ENCODE measurements at regions not wholly inside any gene's neighbourhood (a gene's known extent, or its start where the extent isn't known, plus 50 kb on each side); places are given as distances from the start of the nearest gene placed in this dataset.

DNA sequence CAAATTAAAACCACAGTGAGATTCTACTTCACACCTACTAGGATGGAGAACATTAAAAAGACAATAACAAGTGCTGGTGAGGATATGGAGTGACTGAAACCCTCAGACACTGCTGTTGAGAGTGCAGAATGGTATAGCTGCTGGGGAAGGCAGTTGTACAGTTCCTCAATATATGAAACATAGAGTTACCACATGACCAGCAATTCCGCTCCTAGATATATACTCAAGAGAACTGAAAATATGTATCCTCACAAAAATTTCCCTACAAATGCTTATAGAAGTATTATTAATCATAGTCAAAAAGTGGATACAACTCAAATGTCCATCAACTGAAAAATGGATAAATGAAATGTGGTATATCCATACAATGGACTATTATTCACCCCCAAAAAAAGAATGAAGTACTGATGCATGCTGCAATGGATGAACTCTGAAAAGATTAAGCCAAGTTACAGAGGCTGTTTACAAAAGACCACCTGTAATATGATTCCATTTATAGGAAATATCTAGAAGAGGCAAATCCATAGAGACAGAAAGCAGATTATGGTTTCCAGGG lies 164.7 kb upstream of the IGF1R start:
- Histone ChIP-seq H3K36me3 (no peaks in the 10 kb centered on the region), H3K27me3 (no peaks in the 10 kb centered on the region), H3K4me1 (no peaks in the 10 kb centered on the region), H3K27ac (no peak overlapping the region), H3K9me3 (peaks cover 0 to 13% of the 10 kb centered on the region in 2 donors), H3K4me3 (no peak overlapping the region)
- TF ChIP-seq, protein P1, sequence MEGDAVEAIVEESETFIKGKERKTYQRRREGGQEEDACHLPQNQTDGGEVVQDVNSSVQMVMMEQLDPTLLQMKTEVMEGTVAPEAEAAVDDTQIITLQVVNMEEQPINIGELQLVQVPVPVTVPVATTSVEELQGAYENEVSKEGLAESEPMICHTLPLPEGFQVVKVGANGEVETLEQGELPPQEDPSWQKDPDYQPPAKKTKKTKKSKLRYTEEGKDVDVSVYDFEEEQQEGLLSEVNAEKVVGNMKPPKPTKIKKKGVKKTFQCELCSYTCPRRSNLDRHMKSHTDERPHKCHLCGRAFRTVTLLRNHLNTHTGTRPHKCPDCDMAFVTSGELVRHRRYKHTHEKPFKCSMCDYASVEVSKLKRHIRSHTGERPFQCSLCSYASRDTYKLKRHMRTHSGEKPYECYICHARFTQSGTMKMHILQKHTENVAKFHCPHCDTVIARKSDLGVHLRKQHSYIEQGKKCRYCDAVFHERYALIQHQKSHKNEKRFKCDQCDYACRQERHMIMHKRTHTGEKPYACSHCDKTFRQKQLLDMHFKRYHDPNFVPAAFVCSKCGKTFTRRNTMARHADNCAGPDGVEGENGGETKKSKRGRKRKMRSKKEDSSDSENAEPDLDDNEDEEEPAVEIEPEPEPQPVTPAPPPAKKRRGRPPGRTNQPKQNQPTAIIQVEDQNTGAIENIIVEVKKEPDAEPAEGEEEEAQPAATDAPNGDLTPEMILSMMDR (IDR thresholded peaks at IDR 0.05): no peak
- no peak for DNase-seq (ENCODE audit: low spot score in 2 of 2)
- intact Hi-C loops (cut with DNase I): no loop called here

DNA sequence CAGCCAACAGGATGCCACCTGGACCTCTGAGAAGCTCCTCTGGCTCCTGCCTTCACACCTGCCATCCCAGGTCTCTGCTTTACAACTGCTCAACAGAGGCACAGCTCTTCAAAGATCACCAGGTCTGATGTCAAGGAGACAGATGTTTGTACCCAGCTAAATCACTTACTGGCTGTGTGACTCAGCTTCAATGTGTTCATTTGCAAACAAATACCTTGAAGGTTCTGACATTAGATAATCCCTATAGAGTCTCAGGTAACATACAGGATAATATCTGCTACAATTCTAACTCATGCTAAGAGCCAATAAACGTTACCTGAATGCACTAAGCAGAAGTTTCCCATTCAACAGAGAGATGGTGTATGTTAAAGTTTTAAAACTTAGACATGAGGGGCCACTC lies 163.4 kb upstream of the IGF1R start:
- Histone ChIP-seq H3K9me3 (peaks cover 0 to 13% of the 10 kb centered on the region in 2 donors), H3K27ac (no peak overlapping the region), H3K4me1 (no peaks in the 10 kb centered on the region), H3K36me3 (no peaks in the 10 kb centered on the region), H3K4me3 (no peak overlapping the region), H3K27me3 (no peaks in the 10 kb centered on the region)
- no peak for DNase-seq (ENCODE audit: low spot score in 2 of 2)
- TF ChIP-seq, protein P1 (IDR thresholded peaks at IDR 0.05): no peak
- intact Hi-C loops (cut with DNase I): no loop called here

- no peaks in the 10 kb centered on the region for H3K4me1 ChIP-seq
- intact Hi-C loops (cut with DNase I): no loop called here
- H3K27me3 ChIP-seq: no peaks in the 10 kb centered on the region
- no peak for DNase-seq (ENCODE audit: low spot score in 2 of 2)
- TF ChIP-seq, protein P1 (IDR thresholded peaks at IDR 0.05): no peak
- peaks cover 0 to 13% of the 10 kb centered on the region in 2 donors for H3K9me3 ChIP-seq
- H3K27ac ChIP-seq: no peak overlapping the region
- H3K4me3 ChIP-seq: no peak overlapping the region
- H3K36me3 ChIP-seq: no peaks in the 10 kb centered on the region
Measured at GRCh38 chr15:98485451-98485850, 162.9 kb upstream of the IGF1R start.

DNA sequence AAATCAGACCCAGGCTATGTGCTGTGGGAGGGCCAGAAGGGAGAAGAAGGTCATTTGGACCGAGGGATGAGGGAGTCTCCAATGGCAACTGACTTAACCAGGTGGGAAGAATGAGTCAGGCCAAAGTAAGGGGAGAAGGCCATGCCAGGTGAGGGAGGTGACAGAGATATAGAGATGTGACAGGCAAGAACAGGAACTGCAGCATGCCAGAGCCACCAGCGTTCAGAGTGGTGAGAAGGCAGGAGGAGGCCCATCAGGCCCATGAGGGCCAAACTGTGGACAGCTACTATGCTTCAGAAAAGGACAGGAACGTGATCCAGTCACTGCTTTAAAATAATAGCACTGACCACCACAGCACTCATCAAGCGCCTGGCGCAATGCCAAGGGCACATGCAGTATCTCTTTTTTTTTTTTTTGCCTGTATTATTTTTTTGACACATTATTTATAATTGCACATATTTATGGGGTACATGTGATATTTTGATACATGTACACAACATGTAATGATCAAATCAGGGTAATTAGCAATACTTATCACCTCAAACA lies 154.3 kb upstream of the IGF1R start:
- Histone ChIP-seq H3K36me3 (no peaks in the 10 kb centered on the region), H3K27ac (no peak overlapping the region), H3K9me3 (peaks cover 3 to 26% of the 10 kb centered on the region in 2 donors), H3K27me3 (no peaks in the 10 kb centered on the region), H3K4me3 (no peak overlapping the region), H3K4me1 (no peaks in the 10 kb centered on the region)
- intact Hi-C loops (cut with DNase I): no loop called here
- no peak for DNase-seq (ENCODE audit: low spot score in 2 of 2)
- TF ChIP-seq, protein P1 (IDR thresholded peaks at IDR 0.05): no peak

GRCh38 chr15:98501192-98501591 lies 147.1 kb upstream of the IGF1R start:
- Histone ChIP-seq H3K27ac (no peak overlapping the region), H3K27me3 (no peaks in the 10 kb centered on the region), H3K9me3 (peaks cover 12 to 36% of the 10 kb centered on the region in 2 donors), H3K4me3 (no peak overlapping the region), H3K36me3 (no peaks in the 10 kb centered on the region), H3K4me1 (peaks cover 5 to 16% of the 10 kb centered on the region in 2 donors)
- no peak for DNase-seq (ENCODE audit: low spot score in 2 of 2)
- intact Hi-C loops (cut with DNase I): no loop called here
- TF ChIP-seq, protein P1 (IDR thresholded peaks at IDR 0.05): no peak

Measured in ascending aorta (tissue), 2 donors.